GM23338 (cell line): ENCODE measurements at regions not wholly inside any gene's neighbourhood (a gene's known extent, or its start where the extent isn't known, plus 50 kb on each side); places are given as distances from the start of the nearest gene placed in this dataset.

Experiments used
- CREB1 ChIP-seq: fragments of 250-450 bp; sonication (Bioruptor Pico); IDR thresholded peaks from 2 replicates; pipeline ENCODE4 v1.5.0; 2020; ENCODE audit warnings: low read depth, mild to moderate bottlenecking, moderate library complexity
- CTCF ChIP-seq, 2 experiments: fragments of 200-600 bp in 1 of 2; sonication (generic) in 1 of 2; conservative IDR thresholded peaks; 2 replicates each; pipeline versions ENCODE4 v1.5.1 to v1.6.1; 2016 to 2017; ENCODE audit warnings: antibody characterized with exemption in 2 of 2, low read depth in 2 of 2, mild to moderate bottlenecking in 2 of 2, moderate library complexity in 1 of 2
- ETS1 ChIP-seq: IDR thresholded peaks from 2 replicates; pipeline ENCODE4 v1.6.1; 2016; ENCODE audit warnings: antibody characterized with exemption
- EZH2 ChIP-seq: fragments of 200-600 bp; sonication (generic); IDR thresholded peaks from one replicate; pipeline ENCODE4 v1.8.0; 2017; ENCODE audit warnings: antibody characterized with exemption, mild to moderate bottlenecking, low read depth; ENCODE audit not compliant: unreplicated experiment
- EZH2phosphoT487 ChIP-seq: fragments of 200-600 bp; sonication (generic); IDR thresholded peaks from one replicate; pipeline ENCODE4 v1.8.1; 2018; ENCODE audit warnings: antibody characterized with exemption; ENCODE audit not compliant: unreplicated experiment
- JUNB ChIP-seq: IDR thresholded peaks from one replicate; pipeline ENCODE4 v1.6.1; 2016; ENCODE audit warnings: antibody characterized with exemption; ENCODE audit not compliant: unreplicated experiment
- POLR2AphosphoS5 ChIP-seq: IDR thresholded peaks from 2 replicates; pipeline ENCODE4 v1.6.1; 2016; ENCODE audit warnings: antibody characterized with exemption, low read depth
- REST ChIP-seq: IDR thresholded peaks from one replicate; pipeline ENCODE4 v1.6.1; 2018; ENCODE audit warnings: antibody characterized with exemption; ENCODE audit not compliant: unreplicated experiment
- STAT1 ChIP-seq: IDR thresholded peaks from one replicate; pipeline ENCODE4 v1.6.1; 2016; ENCODE audit warnings: antibody characterized with exemption; ENCODE audit not compliant: unreplicated experiment
- ZNF462 ChIP-seq: fragments of 250-450 bp; sonication (Bioruptor Pico); IDR thresholded peaks from 2 replicates; pipeline ENCODE4 v1.5.0; 2020; ENCODE audit warnings: mild to moderate bottlenecking, moderate library complexity

GRCh38 chr7:113307147-113307546 lies 188.8 kb upstream of the SMIM30 start:
- TF ChIP-seq EZH2phosphoT487 = no peak
- TF ChIP-seq CTCF (conservative IDR thresholded peaks at IDR 0.05; ENCODE audit: low read depth in 2 of 2) = no peak
- no peak for TF ChIP-seq POLR2AphosphoS5
- TF ChIP-seq EZH2 = no peak
- no peak for TF ChIP-seq ETS1
- TF ChIP-seq STAT1 = no peak
- no peak for TF ChIP-seq CREB1 (CRISPR knock-in tag)
- TF ChIP-seq REST = no peak
- TF ChIP-seq JUNB = no peak
- no peak for TF ChIP-seq ZNF462 (CRISPR knock-in tag)
